ENCODE measurements at regions not wholly inside any gene's neighbourhood (a gene's known extent, or its start where the extent isn't known, plus 50 kb on each side); places are given as distances from the start of the nearest gene placed in this dataset.
A peak's percentile ranks its signal among the peaks of the same experiment; 100 is the strongest.

GRCh38 chr1:221263831-221264767 is 384.9 kb downstream of the HLX start:
- Histone ChIP-seq H3K4me3 (ENCODE audit: low read depth, low read length) (no peak overlapping the region), H3K27me3 (ENCODE audit: control insufficient read depth, insufficient read depth, low read length) (no peaks in the 10 kb centered on the region), H3K36me3 (ENCODE audit: control insufficient read depth, insufficient read depth, low read length) (no peaks in the 10 kb centered on the region)
- DNase-seq (ENCODE audit: low read depth): peak; percentile 51
- peak; percentile 73 for TF ChIP-seq CTCF (IDR thresholded peaks at IDR 0.05; ENCODE audit: insufficient read depth, low read depth, low read length)
- POLR2A ChIA-PET: interaction anchor here (0.6 to 1.0 kb wide), 2 partner anchors 172 to 385 kb away, joined by 3 to 4 read pairs; partner anchors contain the start of gene HLX
- CTCF ChIA-PET: interaction anchor here (0.6 to 5.5 kb wide), 31 partner anchors 9 to 1191 kb away, joined by 3 to 129 read pairs (median 4); partner anchors contain the start of gene HLX

GRCh38 chr1:221264848-221265247 is 385.6 kb downstream of the HLX start:
- Histone ChIP-seq H3K27me3 (ENCODE audit: control insufficient read depth, insufficient read depth, low read length) (no peaks in the 10 kb centered on the region), H3K4me3 (ENCODE audit: low read depth, low read length) (no peak overlapping the region), H3K36me3 (ENCODE audit: control insufficient read depth, insufficient read depth, low read length) (no peaks in the 10 kb centered on the region)
- DNase-seq (ENCODE audit: low read depth): no peak
- TF ChIP-seq CTCF (IDR thresholded peaks at IDR 0.05; ENCODE audit: insufficient read depth, low read depth, low read length): no peak
- POLR2A ChIA-PET: no interaction called here
- CTCF ChIA-PET: interaction anchor here (0.7 to 5.5 kb wide), 13 partner anchors 9 to 386 kb away, joined by 3 to 129 read pairs (median 4); partner anchors contain the start of gene HLX

- Histone ChIP-seq H3K27me3 (ENCODE audit: control insufficient read depth, insufficient read depth, low read length) (peaks cover 3% of the 10 kb centered on the region; the same call in 1 of the 2 replicates), H3K4me3 (ENCODE audit: low read depth, low read length) (no peak overlapping the region), H3K36me3 (ENCODE audit: control insufficient read depth, insufficient read depth, low read length) (no peaks in the 10 kb centered on the region)
- DNase-seq (ENCODE audit: low read depth): peak; percentile 54
- ChIA-PET CTCF (interaction anchor here (0.9 to 2.6 kb wide), 5 partner anchors 16 to 1187 kb away, joined by 3 to 8 read pairs (median 3); no protein-coding TSS in a partner anchor), POLR2A (interaction anchor here (0.5 kb wide), 1 partner anchor 1432 kb away, joined by 3 read pairs; no protein-coding TSS in a partner anchor)
- TF ChIP-seq CTCF (IDR thresholded peaks at IDR 0.05; ENCODE audit: insufficient read depth, low read depth, low read length): no peak
Measured at GRCh38 chr1:221268295-221268694, 389.1 kb downstream of the HLX start.

- no peak for DNase-seq (ENCODE audit: low read depth)
- POLR2A ChIA-PET: no interaction called here
- H3K36me3 ChIP-seq (ENCODE audit: control insufficient read depth, insufficient read depth, low read length): no peaks in the 10 kb centered on the region
- no peak for TF ChIP-seq CTCF (IDR thresholded peaks at IDR 0.05; ENCODE audit: insufficient read depth, low read depth, low read length)
- peaks cover 3% of the 10 kb centered on the region; the same call in 1 of the 2 replicates for H3K27me3 ChIP-seq (ENCODE audit: control insufficient read depth, insufficient read depth, low read length)
- no peak overlapping the region for H3K4me3 ChIP-seq (ENCODE audit: low read depth, low read length)
- CTCF ChIA-PET: interaction anchor here (1.0 to 1.4 kb wide), 3 partner anchors 10 to 462 kb away, joined by 3 to 5 read pairs (median 3); no protein-coding TSS in a partner anchor
Measured at GRCh38 chr1:221271701-221272100, 392.5 kb downstream of the HLX start.

- TF ChIP-seq CTCF (IDR thresholded peaks at IDR 0.05; ENCODE audit: insufficient read depth, low read depth, low read length): 0 out of 2 replicates have a peak, but pooled peaks have one; percentile 18
- no peak for DNase-seq (ENCODE audit: low read depth)
- POLR2A ChIA-PET: no interaction called here
- Histone ChIP-seq H3K36me3 (ENCODE audit: control insufficient read depth, insufficient read depth, low read length) (no peaks in the 10 kb centered on the region), H3K27me3 (ENCODE audit: control insufficient read depth, insufficient read depth, low read length) (peaks cover 3% of the 10 kb centered on the region; the same call in 1 of the 2 replicates), H3K4me3 (ENCODE audit: low read depth, low read length) (no peak overlapping the region)
- CTCF ChIA-PET: interaction anchor here (1.0 to 1.4 kb wide), 3 partner anchors 9 to 463 kb away, joined by 3 to 5 read pairs (median 4); no protein-coding TSS in a partner anchor
Measured at GRCh38 chr1:221272940-221273339, 393.7 kb downstream of the HLX start.

Data from BJ (cell line).